NB4 (cell line): ENCODE measurements at regions not wholly inside any gene's neighbourhood (a gene's known extent, or its start where the extent isn't known, plus 50 kb on each side); places are given as distances from the start of the nearest gene placed in this dataset.

ENCODE experiments used
- CTCF ChIP-seq: IDR thresholded peaks from one replicate; pipeline ENCODE4 v1.5.1; 2012; ENCODE audit warnings: low read depth, low read length
- MAX ChIP-seq: IDR thresholded peaks from 2 replicates; pipeline ENCODE4 v1.6.1; 2011; ENCODE audit warnings: low read depth, low read length
- MYC ChIP-seq: IDR thresholded peaks from 2 replicates; pipeline ENCODE4 v1.6.1; 2011; ENCODE audit warnings: low read depth, low read length
- POLR2A ChIP-seq: IDR thresholded peaks from 2 replicates; pipeline ENCODE4 v1.6.1; 2011; ENCODE audit warnings: mild to moderate bottlenecking; ENCODE audit not compliant: insufficient read length; ENCODE audit errors: extremely low read depth

GRCh38 chr2:60042023-60042422, 511.4 kb downstream of the BCL11A start:
- TF ChIP-seq MAX, result no peak
- no peak for TF ChIP-seq CTCF
- TF ChIP-seq POLR2A, result no peak
- no peak for TF ChIP-seq MYC
